NB4 (cell line): ENCODE measurements at regions not wholly inside any gene's neighbourhood (a gene's known extent, or its start where the extent isn't known, plus 50 kb on each side); places are given as distances from the start of the nearest gene placed in this dataset.

ENCODE experiments used
- POLR2A ChIP-seq: IDR thresholded peaks from 2 replicates; pipeline ENCODE4 v1.6.1; 2011; ENCODE audit warnings: mild to moderate bottlenecking; ENCODE audit not compliant: insufficient read length; ENCODE audit errors: extremely low read depth
- TF ChIP-seq, protein P1 (sequence below): IDR thresholded peaks from one replicate; pipeline ENCODE4 v1.5.1; 2012; ENCODE audit warnings: low read depth, low read length
- TF ChIP-seq, protein P2 (sequence below): IDR thresholded peaks from 2 replicates; pipeline ENCODE4 v1.6.1; 2011; ENCODE audit warnings: low read depth, low read length

DNA sequence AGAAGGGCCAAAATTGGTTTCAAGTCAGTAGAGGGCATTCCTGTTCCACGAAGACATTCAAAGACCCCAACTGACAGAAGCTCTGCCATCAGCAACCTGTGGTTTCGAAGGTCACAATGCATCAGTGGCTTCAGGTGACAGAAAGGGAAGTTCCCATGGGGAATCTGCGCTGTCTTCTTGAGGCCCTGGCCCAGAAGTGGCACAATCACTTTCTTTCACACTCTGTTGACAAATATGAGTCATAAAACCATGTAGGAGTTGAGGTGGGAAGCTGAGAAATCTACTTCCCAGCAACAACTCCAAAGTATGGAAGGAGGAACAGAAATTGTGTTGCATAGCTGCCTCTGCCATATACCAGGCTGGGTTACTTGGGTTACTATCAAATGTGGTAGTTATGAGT, 621.1 kb upstream of the FANCL start:
- TF ChIP-seq, protein P1, sequence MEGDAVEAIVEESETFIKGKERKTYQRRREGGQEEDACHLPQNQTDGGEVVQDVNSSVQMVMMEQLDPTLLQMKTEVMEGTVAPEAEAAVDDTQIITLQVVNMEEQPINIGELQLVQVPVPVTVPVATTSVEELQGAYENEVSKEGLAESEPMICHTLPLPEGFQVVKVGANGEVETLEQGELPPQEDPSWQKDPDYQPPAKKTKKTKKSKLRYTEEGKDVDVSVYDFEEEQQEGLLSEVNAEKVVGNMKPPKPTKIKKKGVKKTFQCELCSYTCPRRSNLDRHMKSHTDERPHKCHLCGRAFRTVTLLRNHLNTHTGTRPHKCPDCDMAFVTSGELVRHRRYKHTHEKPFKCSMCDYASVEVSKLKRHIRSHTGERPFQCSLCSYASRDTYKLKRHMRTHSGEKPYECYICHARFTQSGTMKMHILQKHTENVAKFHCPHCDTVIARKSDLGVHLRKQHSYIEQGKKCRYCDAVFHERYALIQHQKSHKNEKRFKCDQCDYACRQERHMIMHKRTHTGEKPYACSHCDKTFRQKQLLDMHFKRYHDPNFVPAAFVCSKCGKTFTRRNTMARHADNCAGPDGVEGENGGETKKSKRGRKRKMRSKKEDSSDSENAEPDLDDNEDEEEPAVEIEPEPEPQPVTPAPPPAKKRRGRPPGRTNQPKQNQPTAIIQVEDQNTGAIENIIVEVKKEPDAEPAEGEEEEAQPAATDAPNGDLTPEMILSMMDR = no peak
- TF ChIP-seq POLR2A = no peak
- TF ChIP-seq, protein P2, sequence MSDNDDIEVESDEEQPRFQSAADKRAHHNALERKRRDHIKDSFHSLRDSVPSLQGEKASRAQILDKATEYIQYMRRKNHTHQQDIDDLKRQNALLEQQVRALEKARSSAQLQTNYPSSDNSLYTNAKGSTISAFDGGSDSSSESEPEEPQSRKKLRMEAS = no peak
